HCT116 (cell line): ENCODE measurements at regions not wholly inside any gene's neighbourhood (a gene's known extent, or its start where the extent isn't known, plus 50 kb on each side); places are given as distances from the start of the nearest gene placed in this dataset.

Experiments used
- ATAC-seq: fragments of 200-7000 bp; cut with Tn5 transposase; 2 replicates; pipeline ENCODE4 v1.9.1; 2020; ENCODE audit warnings: mild to moderate bottlenecking, moderate library complexity
- BruUV-seq: library from RNA; stranded (reverse); fragments of 400-500 nt; replicated peaks from 2 replicates; lab custom pipeline; 2021; lab: Mats Ljungman, UMichigan
- CTCF ChIA-PET: fragments of 300-600 bp; sonication (Branson Sonifier 250); formaldehyde crosslinking; loops from one replicate; lab custom pipeline; 2021; ENCODE audit warnings: antibody characterized with exemption; lab: Charles Lee
- POLR2A ChIA-PET: fragments of 300-600, 350-600 bp; sonication (Branson Sonifier 250); formaldehyde crosslinking; loops from one replicate; lab custom pipeline; 2021; ENCODE audit warnings: antibody characterized with exemption; lab: Charles Lee
- RAD21 ChIA-PET, 2 experiments: fragments of 300-600 bp; sonication (Branson Sonifier 250); formaldehyde crosslinking; loops; one replicate each; lab custom pipeline; 2023; ENCODE audit warnings: low total read pairs in 2 of 2; ENCODE audit not compliant: uncharacterized antibody in 2 of 2, unreplicated experiment in 2 of 2, low non-redundant PET in 1 of 2; lab: Charles Lee
- DNase-seq: peaks from one replicate; pipeline ENCODE4 v3.0.0-alpha.2; 2010; ENCODE audit warnings: low read depth, low spot score
- H2AFZ ChIP-seq: fragments of 200-600 bp; shearing (Covaris generic), sonication (generic); 2 replicates; pipeline ENCODE4 v1.6.1; 2017; ENCODE audit warnings: low read depth, mixed run types, mixed read lengths, antibody characterized with exemption, low read length; ENCODE audit not compliant: poor library complexity, severe bottlenecking
- H3K27ac ChIP-seq: 2 replicates; pipeline ENCODE4 v1.5.1; 2012; ENCODE audit warnings: low read depth, low read length
- H3K27me3 ChIP-seq: fragments of 200-600 bp; sonication (generic); 2 replicates; pipeline ENCODE4 v1.6.1; 2016; ENCODE audit warnings: mixed run types, low read length, mixed read lengths; ENCODE audit not compliant: insufficient read depth
- H3K36me3 ChIP-seq, 2 experiments: fragments of 200-500 bp in 1 of 2; fragments of 200-600 bp in 1 of 2; sonication (Bioruptor generic) in 1 of 2; sonication (generic) in 1 of 2; 2 replicates each; pipeline versions ENCODE4 v1.5.1 to v1.6.1; 2014 to 2016; ENCODE audit warnings: low read length in 2 of 2, inconsistent platforms in 1 of 2, mixed read lengths in 1 of 2, mixed run types in 1 of 2; ENCODE audit not compliant: insufficient read depth in 2 of 2, control insufficient read depth in 1 of 2
- H3K4me1 ChIP-seq, 2 experiments: fragments of 200-600 bp in 1 of 2; sonication (generic) in 1 of 2; 2 replicates each; pipeline versions ENCODE4 v1.5.1 to v1.6.1; 2012 to 2017; ENCODE audit warnings: low read length in 2 of 2, inconsistent platforms in 1 of 2, mild to moderate bottlenecking in 1 of 2, mixed read lengths in 1 of 2, mixed run types in 1 of 2, moderate library complexity in 1 of 2; ENCODE audit not compliant: insufficient read depth in 2 of 2, control insufficient read depth in 1 of 2
- H3K4me2 ChIP-seq: fragments of 200-600 bp; sonication (generic); 2 replicates; pipeline ENCODE4 v1.6.1; 2017; ENCODE audit warnings: mixed run types, low read length, mixed read lengths
- H3K4me3 ChIP-seq, 2 experiments: fragments of 200-600 bp in 1 of 2; sonication (generic) in 1 of 2; replicated peaks in 1 of 2; 2 replicates each; pipeline ENCODE4 v1.5.1; 2011 to 2016; ENCODE audit warnings: low read length in 2 of 2, control low read depth in 1 of 2, low read depth in 1 of 2, mild to moderate bottlenecking in 1 of 2, mixed read lengths in 1 of 2, mixed run types in 1 of 2
- H3K79me2 ChIP-seq: fragments of 200-600 bp; sonication (generic); 2 replicates; pipeline ENCODE4 v1.6.1; 2017; ENCODE audit warnings: mild to moderate bottlenecking, mixed run types, low read length, moderate library complexity, mixed read lengths; ENCODE audit not compliant: insufficient read depth
- H3K9ac ChIP-seq: fragments of 200-600 bp; sonication (generic); 2 replicates; pipeline ENCODE4 v1.6.1; 2016; ENCODE audit warnings: low read length, mixed read lengths
- H3K9me2 ChIP-seq: fragments of 200-600 bp; sonication (generic), shearing (Covaris generic); 2 replicates; pipeline ENCODE4 v1.6.1; 2017; ENCODE audit warnings: mixed run types, mild to moderate bottlenecking, moderate library complexity; ENCODE audit not compliant: insufficient read depth
- H3K9me3 ChIP-seq, 2 experiments: fragments of 200-500 bp in 1 of 2; fragments of 200-600 bp in 1 of 2; sonication (Bioruptor generic) in 1 of 2; sonication (generic) in 1 of 2; 2 replicates each; pipeline ENCODE4 v1.6.1; 2014 to 2017; ENCODE audit warnings: low read length in 2 of 2, mixed read lengths in 2 of 2, inconsistent platforms in 1 of 2, low read depth in 1 of 2, mild to moderate bottlenecking in 1 of 2, mixed run types in 1 of 2, moderate library complexity in 1 of 2; ENCODE audit not compliant: control insufficient read depth in 1 of 2, insufficient read depth in 1 of 2
- H4K20me1 ChIP-seq: fragments of 200-600 bp; sonication (generic), shearing (Covaris generic); 2 replicates; pipeline ENCODE4 v1.6.1; 2017; ENCODE audit warnings: mixed run types, mild to moderate bottlenecking, moderate library complexity; ENCODE audit not compliant: insufficient read depth
- CBX3 ChIP-seq: IDR thresholded peaks from 2 replicates; pipeline ENCODE4 v1.6.1; 2012; ENCODE audit warnings: low read depth
- CEBPB ChIP-seq: IDR thresholded peaks from 2 replicates; pipeline ENCODE4 v1.6.1; 2012; ENCODE audit warnings: low read depth
- CTCF ChIP-seq, 3 experiments: fragments of 200-600 bp in 1 of 3; sonication (generic) in 1 of 3; IDR thresholded peaks in 2 of 3; conservative IDR thresholded peaks in 1 of 3; 2 replicates each; pipeline ENCODE4 v1.5.1; 2012 to 2017; ENCODE audit warnings: low read depth in 2 of 3, low read length in 2 of 3, antibody characterized with exemption in 1 of 3, borderline replicate concordance in 1 of 3, control low read depth in 1 of 3, mild to moderate bottlenecking in 1 of 3, mixed read lengths in 1 of 3, mixed run types in 1 of 3, moderate library complexity in 1 of 3; ENCODE audit not compliant: insufficient read depth in 1 of 3
- EGR1 ChIP-seq: IDR thresholded peaks from 2 replicates; pipeline ENCODE4 v1.6.1; 2012; ENCODE audit warnings: low read depth
- ELF1 ChIP-seq: IDR thresholded peaks from 2 replicates; pipeline ENCODE4 v1.6.1; 2012; ENCODE audit warnings: low read depth, borderline replicate concordance
- EZH2 ChIP-seq: fragments of 200-600 bp; sonication (generic); IDR thresholded peaks from 2 replicates; pipeline ENCODE4 v1.6.1; 2017; ENCODE audit warnings: antibody characterized with exemption, mixed run types
- JUND ChIP-seq: IDR thresholded peaks from 2 replicates; pipeline ENCODE4 v1.6.1; 2012
- POLR2A ChIP-seq: IDR thresholded peaks from 2 replicates; pipeline ENCODE4 v1.7.0; 2011; ENCODE audit warnings: borderline replicate concordance; ENCODE audit not compliant: insufficient read depth, insufficient read length; ENCODE audit errors: extremely low read depth
- RAD21 ChIP-seq: IDR thresholded peaks from 2 replicates; pipeline ENCODE4 v1.6.1; 2012; ENCODE audit warnings: low read depth, mild to moderate bottlenecking
- SIN3A ChIP-seq: IDR thresholded peaks from 2 replicates; pipeline ENCODE4 v1.6.1; 2012; ENCODE audit warnings: low read depth
- TCF7L2 ChIP-seq: IDR thresholded peaks from 2 replicates; pipeline ENCODE4 v1.7.0; 2011; ENCODE audit warnings: borderline replicate concordance, inconsistent platforms; ENCODE audit not compliant: insufficient read depth, insufficient read length; ENCODE audit errors: extremely low read depth
- YY1 ChIP-seq: IDR thresholded peaks from 2 replicates; pipeline ENCODE4 v1.6.1; 2011; ENCODE audit warnings: low read length, low read depth, moderate library complexity, mild to moderate bottlenecking; ENCODE audit not compliant: insufficient replicate concordance; ENCODE audit errors: extremely low read depth
- ZFX ChIP-seq: fragments of 450-650 bp; IDR thresholded peaks from 2 replicates; pipeline ENCODE4 v1.6.1; 2017
- ZNF274 ChIP-seq: fragments of 200-500 bp; sonication (Bioruptor generic); IDR thresholded peaks from 2 replicates; pipeline ENCODE4 v1.6.1; 2014; ENCODE audit warnings: mild to moderate bottlenecking, low read depth, low read length, inconsistent platforms
- intact Hi-C: fragments of 100-400 bp; cut with micrococcal nuclease; formaldehyde crosslinking; loops from 2 replicates; pipeline ENCODE4 v1.10.0; 2022

GRCh38 chr7:47690902-47691558 lies 109.1 kb upstream of the TNS3 start:
- Histone ChIP-seq H3K36me3 (no peaks in the 10 kb centered on the region), H3K27me3 (no peaks in the 10 kb centered on the region), H3K9ac (no peak overlapping the region), H3K4me1 (peaks cover 0 to 2% of the 10 kb centered on the region in 2 experiments; a peak in 1 of 4 replicates), H3K9me2 (no peaks in the 10 kb centered on the region), H3K79me2 (no peaks in the 10 kb centered on the region), H2AFZ (no peak overlapping the region), H3K4me3 (no peak overlapping the region)
- CTCF ChIA-PET: no interaction called here
- intact Hi-C loops: no loop called here
- POLR2A ChIA-PET: no interaction called here
- BruUV-seq: no TSS peak
- no peak for DNase-seq
- TF ChIP-seq EZH2 (no peak), SIN3A (no peak), JUND (no peak), ZNF274 (no peak), RAD21 (no peak), YY1 (no peak), EGR1 (no peak)
- TF ChIP-seq, all 23 proteins: peak for 0
- no peak for ATAC-seq
- H3K9me3 ChIP-seq: no peaks in the 10 kb centered on the region
- RAD21 ChIA-PET: no interaction called here
- H3K4me2 ChIP-seq: no peak overlapping the region
- H3K27ac ChIP-seq: no peak overlapping the region
- no peaks in the 10 kb centered on the region for H4K20me1 ChIP-seq

GRCh38 chr7:47689558-47689957 lies 107.6 kb upstream of the TNS3 start:
- BruUV-seq: no TSS peak
- H3K27me3 ChIP-seq: no peaks in the 10 kb centered on the region
- POLR2A ChIA-PET: no interaction called here
- no peaks in the 10 kb centered on the region for H3K79me2 ChIP-seq
- H3K9me2 ChIP-seq: no peaks in the 10 kb centered on the region
- no peak overlapping the region for H3K27ac ChIP-seq
- no peak overlapping the region for H3K4me3 ChIP-seq
- peaks cover 0 to 2% of the 10 kb centered on the region in 2 experiments; a peak in 1 of 4 replicates for H3K4me1 ChIP-seq
- CTCF ChIA-PET: no interaction called here
- no peaks in the 10 kb centered on the region for H3K9me3 ChIP-seq
- TF ChIP-seq CBX3 (no peak), POLR2A (no peak), ZNF274 (no peak), TCF7L2 (no peak), ELF1 (no peak), JUND (no peak), CEBPB (no peak), RAD21 (no peak), CTCF (IDR thresholded peaks at IDR 0.05 in 2 of 3, conservative IDR thresholded peaks at IDR 0.05 in 1 of 3; ENCODE audit: borderline replicate concordance in 1 of 3, insufficient read depth in 1 of 3, low read depth in 2 of 3, low read length in 2 of 3) (no peak), ZFX (no peak)
- TF ChIP-seq, all 23 proteins: peak for 0
- Histone ChIP-seq H3K9ac (no peak overlapping the region), H4K20me1 (no peaks in the 10 kb centered on the region), H3K36me3 (no peaks in the 10 kb centered on the region), H3K4me2 (no peak overlapping the region), H2AFZ (no peak overlapping the region)
- intact Hi-C loops: no loop called here
- ATAC-seq (no peak), DNase-seq (no peak)
- RAD21 ChIA-PET: no interaction called here
